ENCODE measurements at regions not wholly inside any gene's neighbourhood (a gene's known extent, or its start where the extent isn't known, plus 50 kb on each side); places are given as distances from the start of the nearest gene placed in this dataset.

GRCh38 chr2:78418021-78418420, 607.5 kb upstream of the REG3G start:
- TF ChIP-seq CTCF (IDR thresholded peaks at IDR 0.05) (no peak), ZFX (IDR thresholded peaks at IDR 0.05; ENCODE audit: borderline replicate concordance) (no peak)
